ENCODE measurements at regions not wholly inside any gene's neighbourhood (a gene's known extent, or its start where the extent isn't known, plus 50 kb on each side); places are given as distances from the start of the nearest gene placed in this dataset.

GRCh38 chr19:34597596-34597995 lies 79.4 kb downstream of the SCGB2B2 start:
- no peak for TF ChIP-seq CTCF (IDR thresholded peaks at IDR 0.05)
- no peak for TF ChIP-seq POLR2A (IDR thresholded peaks at IDR 0.05)
- no peak for DNase-seq (ENCODE audit: low spot score in 2 of 2)
- WGBS, 2 donors: 77 to 81% methylated on average over 7 to 9 of the region's 9 CpGs
- intact Hi-C loops (cut with DNase I; ENCODE audit: low total_unique reads): no loop called here
- H3K4me3 ChIP-seq (ENCODE audit: low read depth, poor library complexity, severe bottlenecking): no peak overlapping the region

GRCh38 chr19:34596989-34597388 lies 80.0 kb downstream of the SCGB2B2 start:
- no peak for TF ChIP-seq CTCF (IDR thresholded peaks at IDR 0.05)
- H3K4me3 ChIP-seq (ENCODE audit: low read depth, poor library complexity, severe bottlenecking): no peak overlapping the region
- intact Hi-C loops (cut with DNase I; ENCODE audit: low total_unique reads): no loop called here
- WGBS, 2 donors: 43 to 71% methylated on average over 1 of the region's 1 CpG
- DNase-seq (ENCODE audit: low spot score in 2 of 2): no peak

GRCh38 chr19:34596115-34596514 lies 80.8 kb downstream of the SCGB2B2 start:
- no peak overlapping the region for H3K4me3 ChIP-seq (ENCODE audit: low read depth, poor library complexity, severe bottlenecking)
- TF ChIP-seq POLR2A (IDR thresholded peaks at IDR 0.05): no peak
- TF ChIP-seq CTCF (IDR thresholded peaks at IDR 0.05): no peak
- WGBS, 2 donors: 93 to 94% methylated on average over 9 to 13 of the region's 13 CpGs
- DNase-seq (ENCODE audit: low spot score in 2 of 2): no peak
- intact Hi-C loops (cut with DNase I; ENCODE audit: low total_unique reads): no loop called here

- 79 to 82% methylated on average over 10 of the region's 10 CpGs for WGBS, 2 donors
- DNase-seq (ENCODE audit: low spot score in 2 of 2): no peak
- no peak overlapping the region for H3K4me3 ChIP-seq (ENCODE audit: low read depth, poor library complexity, severe bottlenecking)
- TF ChIP-seq POLR2A (IDR thresholded peaks at IDR 0.05) (no peak), CTCF (IDR thresholded peaks at IDR 0.05) (no peak)
- intact Hi-C loops (cut with DNase I; ENCODE audit: low total_unique reads): no loop called here
These were observed 81.3 kb downstream of the SCGB2B2 start for GRCh38 chr19:34595683-34596082.

- intact Hi-C loops (cut with DNase I; ENCODE audit: low total_unique reads): no loop called here
- WGBS, 2 donors: 92 to 96% methylated on average over 3 of the region's 3 CpGs
- TF ChIP-seq POLR2A (IDR thresholded peaks at IDR 0.05) (no peak), CTCF (IDR thresholded peaks at IDR 0.05) (no peak)
- no peak for DNase-seq (ENCODE audit: low spot score in 2 of 2)
- H3K4me3 ChIP-seq (ENCODE audit: low read depth, poor library complexity, severe bottlenecking): no peak overlapping the region
These were observed 86.7 kb downstream of the SCGB2B2 start for GRCh38 chr19:34590228-34590627.

- TF ChIP-seq POLR2A (IDR thresholded peaks at IDR 0.05) (no peak), CTCF (IDR thresholded peaks at IDR 0.05) (no peak)
- no peak overlapping the region for H3K4me3 ChIP-seq (ENCODE audit: low read depth, poor library complexity, severe bottlenecking)
- 83 to 90% methylated on average over 2 of the region's 2 CpGs for WGBS, 2 donors
- intact Hi-C loops (cut with DNase I; ENCODE audit: low total_unique reads): no loop called here
- no peak for DNase-seq (ENCODE audit: low spot score in 2 of 2)
These were observed 87.2 kb downstream of the SCGB2B2 start for GRCh38 chr19:34589730-34590129.

All from lower leg skin (tissue), 4 donors.